Activated CD4-positive, alpha-beta T cell treated with anti-CD3 and anti-CD28 coated beads for 4 hours (primary cell): ENCODE measurements at regions not wholly inside any gene's neighbourhood (a gene's known extent, or its start where the extent isn't known, plus 50 kb on each side); places are given as distances from the start of the nearest gene placed in this dataset.
A peak's percentile ranks its signal among the peaks of the same experiment; 100 is the strongest.

ENCODE experiments used
- DNase-seq, 2 donors: peaks; one replicate each; pipeline ENCODE4 v3.0.0-alpha.2; 2020

GRCh38 chr1:193498088-193498655 lies 311.8 kb upstream of the B3GALT2 start:
- DNase-seq: no peak

GRCh38 chr1:193494368-193494767 lies 308.0 kb upstream of the B3GALT2 start:
- no peak for DNase-seq

DNA sequence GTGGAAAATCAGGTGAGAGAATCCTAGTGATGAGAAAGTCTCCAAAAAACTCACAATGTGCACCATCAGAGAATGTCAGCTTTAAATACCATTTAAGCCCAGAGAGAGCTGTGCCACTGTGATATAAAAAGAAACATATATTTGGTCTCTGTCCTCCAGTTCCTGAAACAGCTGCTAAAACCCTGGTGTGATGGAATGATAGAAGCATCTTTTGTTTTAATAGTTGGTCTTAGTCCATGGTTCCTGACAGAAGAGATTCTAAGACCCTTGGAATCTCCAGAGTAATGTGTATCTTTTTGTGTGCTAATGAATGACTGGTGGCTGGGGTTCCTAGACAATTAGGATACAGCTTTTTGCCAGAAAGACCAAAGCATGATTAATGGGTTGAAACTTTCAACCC lies 302.8 kb upstream of the B3GALT2 start:
- no peak for DNase-seq

DNA sequence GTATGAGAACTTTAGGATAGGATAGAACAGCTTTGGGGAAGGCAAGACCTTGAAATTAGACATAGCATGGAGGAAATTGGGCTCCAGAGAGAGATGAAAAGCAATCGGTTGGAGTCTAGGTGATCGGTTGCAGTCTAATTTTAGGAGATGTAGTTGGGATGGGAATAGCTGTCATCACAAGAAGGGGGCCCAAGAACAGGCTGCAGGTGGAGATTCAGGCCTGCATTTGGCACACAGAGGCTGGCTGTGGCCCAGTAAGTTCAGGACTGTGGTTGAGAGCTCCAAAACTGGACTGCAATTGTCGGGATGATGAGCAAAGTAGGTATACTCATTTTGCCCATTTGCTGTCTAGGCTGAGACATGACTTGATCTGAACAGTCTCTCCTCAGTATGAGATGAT lies 301.3 kb upstream of the B3GALT2 start:
- no peak for DNase-seq

DNA sequence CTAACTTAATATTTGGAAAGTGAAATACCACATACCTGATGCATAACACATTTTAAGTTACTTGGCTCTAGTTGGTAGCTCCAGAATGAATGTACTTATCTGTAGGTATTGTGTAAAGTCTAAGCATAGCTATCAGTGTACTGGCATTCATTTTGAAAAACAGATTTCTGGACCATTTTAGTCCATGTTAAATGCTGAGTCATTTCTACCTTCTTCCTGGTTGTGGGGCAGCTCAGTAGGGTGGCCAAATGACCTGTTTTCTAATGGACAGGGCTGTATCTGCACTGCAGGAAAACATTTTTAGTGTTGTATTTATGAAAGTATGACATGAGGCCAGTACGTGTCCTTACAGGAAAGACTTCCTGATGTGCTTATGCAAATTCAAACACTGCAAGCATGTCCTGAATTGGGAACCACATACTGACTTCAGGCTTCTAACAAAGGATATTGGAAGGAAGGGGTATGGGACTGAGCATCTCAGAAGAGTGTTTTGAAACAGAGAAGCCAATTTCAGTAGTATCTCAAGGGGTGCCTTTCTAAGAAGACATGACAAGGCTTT lies 300.3 kb upstream of the B3GALT2 start:
- no peak for DNase-seq

- no peak for DNase-seq
These were observed 294.3 kb upstream of the B3GALT2 start for GRCh38 chr1:193480755-193481154.

GRCh38 chr1:193479187-193479586 lies 292.8 kb upstream of the B3GALT2 start:
- DNase-seq: peak; percentile 52 to 57

DNA sequence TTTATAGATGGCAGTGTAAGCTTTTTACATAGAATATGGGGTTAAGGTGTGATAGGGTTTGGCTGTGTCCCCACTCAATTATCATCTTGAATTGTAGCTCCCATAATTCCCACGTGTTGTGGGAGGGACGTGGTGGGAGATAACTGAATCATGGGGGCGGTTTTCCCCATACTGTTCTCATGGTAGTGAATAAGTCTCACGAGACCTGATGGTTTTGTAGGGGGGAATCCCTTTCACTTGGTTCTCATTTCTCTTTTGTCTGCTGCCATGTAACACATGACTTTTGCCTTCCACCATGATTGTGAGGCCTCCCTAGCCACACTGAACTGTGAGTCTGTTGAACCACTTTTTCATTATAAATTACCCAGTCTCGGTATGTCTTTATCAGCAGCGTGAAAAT lies 290.3 kb upstream of the B3GALT2 start:
- no peak for DNase-seq

- no peak for DNase-seq
These were observed 287.5 kb upstream of the B3GALT2 start for GRCh38 chr1:193473932-193474331.

- DNase-seq: no peak
These were observed 286.5 kb upstream of the B3GALT2 start for GRCh38 chr1:193472838-193473398.

- no peak for DNase-seq
These were observed 286.0 kb upstream of the B3GALT2 start for GRCh38 chr1:193472430-193472829.

DNA sequence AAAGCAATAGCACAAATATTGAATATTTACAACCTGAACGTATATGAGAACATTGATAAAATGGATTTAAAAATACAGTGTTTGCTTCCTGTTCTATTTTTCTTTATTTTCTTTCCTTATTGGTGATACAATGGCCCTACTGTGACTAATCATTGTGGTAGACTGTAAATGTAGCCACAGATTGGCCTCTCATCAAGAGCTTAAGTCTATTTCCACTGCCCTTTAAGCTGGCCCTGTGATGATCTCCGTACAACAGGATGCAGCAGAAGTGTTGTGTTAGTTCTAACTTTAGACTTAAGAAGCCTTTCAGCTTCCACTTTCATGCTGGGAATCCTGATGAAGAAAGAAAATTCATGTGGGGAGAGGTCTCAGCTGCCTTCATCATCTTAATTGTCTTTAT lies 285.6 kb upstream of the B3GALT2 start:
- no peak for DNase-seq

DNA sequence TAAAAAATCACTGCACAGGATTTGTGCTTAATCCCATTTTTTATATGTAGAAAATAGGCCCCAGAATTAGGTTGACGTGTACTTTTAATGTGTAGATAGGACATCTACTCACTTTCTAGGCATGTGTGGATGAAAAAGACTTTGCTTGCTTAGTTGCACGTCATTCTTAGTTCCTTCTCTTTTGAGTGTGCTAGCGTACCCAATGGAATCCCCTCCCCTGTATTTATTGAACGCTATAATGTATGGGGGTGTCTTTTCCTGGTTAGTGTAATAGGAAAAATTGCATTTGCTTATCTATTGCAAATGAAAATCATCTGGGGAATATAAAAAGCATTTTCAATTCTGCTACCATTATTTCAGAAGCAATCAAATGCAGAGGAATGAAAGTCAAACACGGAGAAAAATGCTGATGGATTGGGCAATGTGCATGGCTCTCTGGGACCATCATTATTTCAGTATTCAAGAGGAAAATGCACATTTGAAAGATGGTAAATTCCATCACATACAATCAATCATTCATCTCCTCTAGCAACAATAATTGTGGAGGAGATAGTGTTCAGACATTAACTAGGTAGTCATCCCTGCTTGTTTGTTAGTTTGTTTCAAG lies 277.0 kb upstream of the B3GALT2 start:
- DNase-seq: no peak

- DNase-seq: no peak
These were observed 276.4 kb upstream of the B3GALT2 start for GRCh38 chr1:193462629-193463320.

- peak; percentile 17 to 22 for DNase-seq
These were observed 272.2 kb upstream of the B3GALT2 start for GRCh38 chr1:193458628-193459027.

DNA sequence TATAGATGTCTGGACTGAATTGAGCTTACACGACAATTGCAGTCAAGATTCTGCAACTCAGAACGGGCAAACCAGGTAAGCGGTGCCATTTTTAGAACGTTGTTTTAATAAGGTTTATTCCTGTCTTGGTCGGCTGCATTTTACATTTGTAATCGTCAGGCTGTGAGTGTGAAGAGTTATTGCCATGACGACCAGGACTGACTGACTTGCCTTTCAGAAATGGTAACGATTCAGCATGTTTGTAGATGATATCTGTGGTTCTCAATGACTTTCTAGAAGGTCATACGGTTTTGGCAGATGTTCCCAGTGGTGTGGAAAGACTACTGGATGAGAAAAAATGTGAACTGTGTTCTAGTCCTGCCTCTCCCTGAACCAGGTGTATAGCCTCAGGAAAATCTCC lies 271.3 kb upstream of the B3GALT2 start:
- DNase-seq: no peak

GRCh38 chr1:193456811-193457280 lies 270.4 kb upstream of the B3GALT2 start:
- DNase-seq: no peak

GRCh38 chr1:193451606-193452005 lies 265.2 kb upstream of the B3GALT2 start:
- DNase-seq: no peak

- no peak for DNase-seq
These were observed 264.6 kb upstream of the B3GALT2 start for GRCh38 chr1:193451001-193451400.

DNA sequence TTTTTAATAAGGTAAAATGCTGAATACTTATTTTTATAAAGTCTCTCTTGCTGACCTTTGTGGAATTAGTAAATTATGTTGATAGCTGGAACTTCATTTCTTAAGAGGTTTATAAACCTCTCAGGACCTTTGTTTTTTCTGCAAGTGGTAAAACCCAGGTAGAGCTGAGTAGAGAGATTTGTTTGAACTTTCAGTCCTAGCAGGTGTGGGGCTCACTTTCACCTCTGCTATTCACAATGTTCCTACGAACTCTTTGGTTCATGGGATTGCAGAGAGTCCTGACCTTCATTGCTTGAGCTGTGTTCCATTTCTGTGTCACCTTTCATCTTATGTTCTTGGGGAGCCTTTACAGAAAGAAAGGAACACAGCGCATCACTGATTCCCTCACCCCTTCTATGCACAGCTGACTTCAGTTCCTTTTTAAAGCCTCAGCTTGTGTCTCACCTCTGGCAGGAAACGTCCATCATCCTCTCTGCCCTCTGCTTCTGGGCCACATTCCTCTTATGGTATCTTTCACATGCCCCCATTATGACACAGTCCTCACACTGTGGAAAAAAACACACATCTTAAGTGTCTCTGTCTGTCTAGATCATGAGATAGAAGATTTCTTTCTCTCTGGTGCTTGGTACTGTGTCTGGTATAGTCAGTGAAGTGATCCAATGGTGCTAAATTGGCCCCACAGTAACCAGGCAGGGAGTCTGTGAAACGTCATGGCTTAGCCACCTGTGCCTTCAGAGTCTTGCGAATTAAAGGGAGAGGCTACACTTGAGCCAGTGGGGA lies 262.5 kb upstream of the B3GALT2 start:
- DNase-seq: peak; percentile 18 to 21

DNA sequence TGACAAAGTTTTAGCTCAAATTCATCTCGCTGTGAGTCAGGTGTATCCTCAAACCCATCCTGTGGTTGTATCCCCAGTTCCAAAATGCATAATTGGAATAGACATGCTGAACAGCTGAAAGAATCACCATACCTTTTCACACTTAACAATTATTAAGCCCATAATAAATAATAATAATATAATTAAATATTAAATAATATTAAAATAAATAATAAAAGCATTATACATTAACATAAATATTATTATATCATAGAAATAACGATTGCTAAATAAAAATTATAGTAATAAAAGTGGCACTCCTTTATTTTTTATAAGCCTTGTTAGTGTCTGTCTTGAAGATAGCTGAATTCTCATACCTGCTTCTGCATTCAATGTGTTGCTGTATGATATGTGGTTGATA lies 257.5 kb upstream of the B3GALT2 start:
- DNase-seq: no peak

DNA sequence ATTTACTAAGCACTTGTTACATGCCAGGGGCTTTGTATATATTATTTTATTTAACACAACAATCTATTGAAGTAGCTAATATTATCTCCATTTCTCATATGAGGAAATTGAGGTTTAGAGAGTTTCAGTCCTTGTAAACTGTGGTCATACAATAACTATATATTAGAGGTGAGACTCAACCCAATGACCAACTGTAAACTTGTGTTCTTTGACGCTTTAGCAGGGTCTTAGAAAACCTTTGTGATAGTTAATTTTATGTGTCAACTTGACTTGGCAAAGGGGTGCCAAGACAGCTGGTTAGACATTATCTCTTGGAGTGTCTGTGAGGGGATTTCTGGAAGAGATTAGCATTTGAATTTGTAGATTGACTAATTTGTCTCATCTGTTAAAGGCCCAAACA lies 252.4 kb upstream of the B3GALT2 start:
- DNase-seq: no peak

GRCh38 chr1:193438312-193438711 lies 251.9 kb upstream of the B3GALT2 start:
- DNase-seq: no peak
